DOHH2 (cell line): ENCODE measurements at regions not wholly inside any gene's neighbourhood (a gene's known extent, or its start where the extent isn't known, plus 50 kb on each side); places are given as distances from the start of the nearest gene placed in this dataset.
"Not testable (repeated sequence)": the region's sequence is repeated elsewhere in the genome, so short reads cannot be mapped to it uniquely, and the experiment has no call there.

ENCODE experiments used
- CTCF ChIP-seq: fragments of 200-600 bp; sonication (generic); IDR thresholded peaks from one replicate; pipeline ENCODE4 v1.5.1; 2014; ENCODE audit warnings: antibody characterized with exemption, mild to moderate bottlenecking, low read depth, low read length; ENCODE audit not compliant: poor library complexity, severe bottlenecking
- EZH2phosphoT487 ChIP-seq: fragments of 200-600 bp; sonication (generic); IDR thresholded peaks from 2 replicates; pipeline ENCODE4 v1.6.1; 2017; ENCODE audit warnings: borderline replicate concordance, mild to moderate bottlenecking, antibody characterized with exemption, low read length, moderate library complexity, mixed read lengths

- not testable (repeated sequence) for TF ChIP-seq CTCF, EZH2phosphoT487
These were observed 442.4 kb downstream of the PRIM2 start for GRCh38 chr6:57759850-57760249.
